Karpas-422 (cell line): ENCODE measurements at regions not wholly inside any gene's neighbourhood (a gene's known extent, or its start where the extent isn't known, plus 50 kb on each side); places are given as distances from the start of the nearest gene placed in this dataset.

ENCODE experiments used
- DNase-seq: peaks from one replicate; pipeline ENCODE4 v3.0.0-alpha.2; 2015
- H2AFZ ChIP-seq: fragments of 200-600 bp; sonication (generic); 2 replicates; pipeline ENCODE4 v1.6.1; 2014; ENCODE audit warnings: antibody characterized with exemption, low read length, mixed read lengths
- H3K27ac ChIP-seq: fragments of 200-600 bp; sonication (generic); 2 replicates; pipeline ENCODE4 v1.5.1; 2014; ENCODE audit warnings: mild to moderate bottlenecking, low read length, moderate library complexity
- H3K27me3 ChIP-seq: fragments of 200-600 bp; sonication (generic); 2 replicates; pipeline ENCODE4 v1.6.1; 2014; ENCODE audit warnings: low read length, mixed read lengths
- H3K36me3 ChIP-seq: fragments of 200-600 bp; sonication (generic); 2 replicates; pipeline ENCODE4 v1.6.1; 2014; ENCODE audit warnings: low read length, mixed read lengths; ENCODE audit not compliant: insufficient read depth
- H3K4me1 ChIP-seq: fragments of 200-600 bp; sonication (generic); 2 replicates; pipeline ENCODE4 v1.6.1; 2014; ENCODE audit warnings: mild to moderate bottlenecking, low read length, mixed read lengths
- H3K4me2 ChIP-seq: fragments of 200-600 bp; sonication (generic); 2 replicates; pipeline ENCODE4 v1.6.1; 2014; ENCODE audit warnings: low read length, low read depth, mild to moderate bottlenecking; ENCODE audit not compliant: poor library complexity, severe bottlenecking
- H3K4me3 ChIP-seq: fragments of 200-600 bp; sonication (generic); 2 replicates; pipeline ENCODE4 v1.5.1; 2014; ENCODE audit warnings: mild to moderate bottlenecking, antibody characterized with exemption, low read length, mixed read lengths
- H3K79me2 ChIP-seq: fragments of 200-600 bp; sonication (generic); 2 replicates; pipeline ENCODE4 v1.6.1; 2014; ENCODE audit warnings: mild to moderate bottlenecking, low read length, mixed read lengths
- H3K9ac ChIP-seq: fragments of 200-600 bp; sonication (generic); 2 replicates; pipeline ENCODE4 v1.6.0; 2014; ENCODE audit warnings: low read length
- H3K9me2 ChIP-seq: fragments of 200-600 bp; sonication (generic), shearing (Covaris generic); replicated peaks from 2 replicates; pipeline ENCODE4 v1.6.0; 2014; ENCODE audit warnings: mild to moderate bottlenecking, low read length, moderate library complexity; ENCODE audit not compliant: insufficient read depth
- H3K9me3 ChIP-seq: fragments of 300-700, 200-600 bp; sonication (generic); 2 replicates; pipeline ENCODE4 v1.6.1; 2014; ENCODE audit warnings: low read length, mixed read lengths
- H4K20me1 ChIP-seq: fragments of 200-600 bp; sonication (generic); 2 replicates; pipeline ENCODE4 v1.6.1; 2014; ENCODE audit warnings: mild to moderate bottlenecking, antibody characterized with exemption, low read length, low read depth; ENCODE audit not compliant: insufficient read depth

GRCh38 chr4:183831683-183832082 lies 73.4 kb upstream of the STOX2 start:
- Histone ChIP-seq H3K4me2 (no peak overlapping the region), H3K4me3 (no peak overlapping the region), H3K27me3 (no peaks in the 10 kb centered on the region), H3K9ac (no peak overlapping the region), H4K20me1 (no peaks in the 10 kb centered on the region), H3K9me2 (no peaks in the 10 kb centered on the region), H3K9me3 (no peaks in the 10 kb centered on the region), H3K27ac (no peak overlapping the region), H3K79me2 (no peaks in the 10 kb centered on the region), H3K36me3 (no peaks in the 10 kb centered on the region), H2AFZ (no peak overlapping the region), H3K4me1 (no peaks in the 10 kb centered on the region)
- no peak for DNase-seq

- H3K4me2 ChIP-seq, result no peak overlapping the region
- H3K9ac ChIP-seq, result no peak overlapping the region
- no peak overlapping the region for H2AFZ ChIP-seq
- H3K4me1 ChIP-seq, result no peaks in the 10 kb centered on the region
- no peaks in the 10 kb centered on the region for H3K9me3 ChIP-seq
- no peak for DNase-seq
- no peak overlapping the region for H3K27ac ChIP-seq
- no peaks in the 10 kb centered on the region for H3K36me3 ChIP-seq
- no peaks in the 10 kb centered on the region for H3K79me2 ChIP-seq
- no peaks in the 10 kb centered on the region for H3K9me2 ChIP-seq
- no peaks in the 10 kb centered on the region for H4K20me1 ChIP-seq
- H3K4me3 ChIP-seq, result no peak overlapping the region
- H3K27me3 ChIP-seq, result no peaks in the 10 kb centered on the region
These were observed 72.2 kb upstream of the STOX2 start for GRCh38 chr4:183832776-183833450.

GRCh38 chr4:183834252-183834651 lies 70.9 kb upstream of the STOX2 start:
- no peak overlapping the region for H3K4me3 ChIP-seq
- H3K4me1 ChIP-seq, result no peaks in the 10 kb centered on the region
- H3K9ac ChIP-seq, result no peak overlapping the region
- H3K27me3 ChIP-seq, result no peaks in the 10 kb centered on the region
- no peak for DNase-seq
- no peaks in the 10 kb centered on the region for H3K9me3 ChIP-seq
- no peaks in the 10 kb centered on the region for H3K36me3 ChIP-seq
- H3K4me2 ChIP-seq, result no peak overlapping the region
- no peaks in the 10 kb centered on the region for H3K9me2 ChIP-seq
- no peak overlapping the region for H3K27ac ChIP-seq
- no peaks in the 10 kb centered on the region for H4K20me1 ChIP-seq
- no peaks in the 10 kb centered on the region for H3K79me2 ChIP-seq
- no peak overlapping the region for H2AFZ ChIP-seq

GRCh38 chr4:183837222-183837621 lies 67.9 kb upstream of the STOX2 start:
- Histone ChIP-seq H3K4me3 (no peak overlapping the region), H3K4me1 (no peaks in the 10 kb centered on the region), H3K79me2 (no peaks in the 10 kb centered on the region)

GRCh38 chr4:183838987-183839712 lies 66.0 kb upstream of the STOX2 start:
- no peak for DNase-seq
- no peak overlapping the region for H2AFZ ChIP-seq
- no peaks in the 10 kb centered on the region for H3K27me3 ChIP-seq
- no peaks in the 10 kb centered on the region for H3K9me2 ChIP-seq
- no peak overlapping the region for H3K27ac ChIP-seq
- no peak overlapping the region for H3K4me3 ChIP-seq
- no peak overlapping the region for H3K9ac ChIP-seq
- no peaks in the 10 kb centered on the region for H3K4me1 ChIP-seq
- H3K79me2 ChIP-seq, result no peaks in the 10 kb centered on the region
- H3K36me3 ChIP-seq, result no peaks in the 10 kb centered on the region
- H3K4me2 ChIP-seq, result no peak overlapping the region
- H4K20me1 ChIP-seq, result no peaks in the 10 kb centered on the region
- H3K9me3 ChIP-seq, result no peaks in the 10 kb centered on the region

More at GRCh38 chr4:183837222-183837621, 67.9 kb upstream of the STOX2 start:
- Histone ChIP-seq H2AFZ (no peak overlapping the region), H3K9me2 (no peaks in the 10 kb centered on the region), H3K36me3 (no peaks in the 10 kb centered on the region), H3K4me2 (no peak overlapping the region), H4K20me1 (no peaks in the 10 kb centered on the region), H3K27ac (no peak overlapping the region), H3K27me3 (no peaks in the 10 kb centered on the region), H3K9me3 (no peaks in the 10 kb centered on the region), H3K9ac (no peak overlapping the region)
- DNase-seq, result no peak

- no peak overlapping the region for H3K4me2 ChIP-seq
- no peak overlapping the region for H2AFZ ChIP-seq
- H3K79me2 ChIP-seq, result no peaks in the 10 kb centered on the region
- H3K4me3 ChIP-seq, result no peak overlapping the region
- no peaks in the 10 kb centered on the region for H3K9me2 ChIP-seq
- no peak overlapping the region for H3K9ac ChIP-seq
- no peaks in the 10 kb centered on the region for H3K4me1 ChIP-seq
- DNase-seq, result peak; percentile 78
- no peaks in the 10 kb centered on the region for H4K20me1 ChIP-seq
- no peaks in the 10 kb centered on the region for H3K27me3 ChIP-seq
- H3K36me3 ChIP-seq, result no peaks in the 10 kb centered on the region
- no peaks in the 10 kb centered on the region for H3K9me3 ChIP-seq
- H3K27ac ChIP-seq, result no peak overlapping the region
These were observed 64.8 kb upstream of the STOX2 start for GRCh38 chr4:183840311-183840710.

- Histone ChIP-seq H3K27me3 (no peaks in the 10 kb centered on the region), H3K9me2 (no peaks in the 10 kb centered on the region), H3K36me3 (no peaks in the 10 kb centered on the region), H3K27ac (no peak overlapping the region), H3K4me3 (no peak overlapping the region), H3K9me3 (no peaks in the 10 kb centered on the region), H4K20me1 (no peaks in the 10 kb centered on the region), H3K9ac (no peak overlapping the region), H3K79me2 (no peaks in the 10 kb centered on the region), H3K4me2 (no peak overlapping the region), H3K4me1 (no peaks in the 10 kb centered on the region), H2AFZ (no peak overlapping the region)
- DNase-seq, result no peak
These were observed 64.1 kb upstream of the STOX2 start for GRCh38 chr4:183841001-183841400.

- DNase-seq, result no peak
- no peak overlapping the region for H3K4me3 ChIP-seq
- no peak overlapping the region for H3K27ac ChIP-seq
- H3K9me3 ChIP-seq, result no peaks in the 10 kb centered on the region
- H3K36me3 ChIP-seq, result no peaks in the 10 kb centered on the region
- no peaks in the 10 kb centered on the region for H4K20me1 ChIP-seq
- H3K27me3 ChIP-seq, result no peaks in the 10 kb centered on the region
- H3K79me2 ChIP-seq, result no peaks in the 10 kb centered on the region
- H2AFZ ChIP-seq, result no peak overlapping the region
- no peak overlapping the region for H3K4me2 ChIP-seq
- H3K9ac ChIP-seq, result no peak overlapping the region
- H3K9me2 ChIP-seq, result no peaks in the 10 kb centered on the region
- no peaks in the 10 kb centered on the region for H3K4me1 ChIP-seq
These were observed 63.0 kb upstream of the STOX2 start for GRCh38 chr4:183842129-183842528.
